ENCODE measurements at regions not wholly inside any gene's neighbourhood (a gene's known extent, or its start where the extent isn't known, plus 50 kb on each side); places are given as distances from the start of the nearest gene placed in this dataset.

DNA sequence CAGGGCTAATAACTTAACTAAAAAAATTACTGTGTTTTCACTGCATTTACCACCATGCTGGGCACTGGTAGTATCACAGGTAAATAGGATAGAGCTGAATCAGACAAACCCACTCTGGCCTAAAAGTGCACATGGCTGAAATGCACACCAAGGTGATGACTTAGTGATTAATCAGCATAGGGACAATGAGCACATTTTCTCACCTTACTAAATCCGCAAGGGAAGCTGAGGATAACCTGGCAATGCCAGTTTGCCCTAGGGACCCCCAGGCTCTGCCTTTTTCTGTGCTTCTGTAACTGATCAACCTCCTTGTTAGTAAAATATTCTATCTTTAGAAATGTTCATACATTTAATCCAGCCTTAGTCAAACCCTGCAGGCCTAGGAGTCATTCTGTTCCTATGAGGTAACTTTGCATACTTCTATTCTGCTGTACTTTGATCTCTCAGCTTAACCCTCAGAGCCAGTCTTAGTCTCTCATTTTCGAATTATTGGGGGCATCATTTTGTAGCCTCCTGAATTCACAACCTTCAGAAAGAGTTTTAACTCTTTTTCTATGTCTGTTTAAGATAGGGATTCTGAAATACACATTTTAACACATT lies 562.9 kb upstream of the KCNMB2 start:
- no peak overlapping the region for H2AFZ ChIP-seq (ENCODE audit: low read length)

More for the DNA sequence above, 562.9 kb upstream of the KCNMB2 start:
- WGBS (ENCODE audit: low lambda C conversion rate), result 27% methylated on average over 2 of the region's 2 CpGs
- H3K27ac ChIP-seq (ENCODE audit: extremely low read length, insufficient read depth, low read length), result no peak overlapping the region
- no peak overlapping the region for H3K4me2 ChIP-seq (ENCODE audit: low read depth, low read length)
- BruUV-seq (replicated peaks), result no TSS peak
- in situ Hi-C loops (cut with HindIII; ENCODE audit: extremely low pct_ligation_motif_present, low pct_unique_long_range_greater_than_20kb) (no loop called here), intact Hi-C loops (cut with micrococcal nuclease; ENCODE audit: unreplicated experiment) (no loop called here)
- peak; percentile 53; the same call in 2 of the 3 replicates for ATAC-seq
- H3K4me1 ChIP-seq (ENCODE audit: insufficient read depth, low read length), result no peaks in the 10 kb centered on the region
- H4K20me1 ChIP-seq (ENCODE audit: insufficient read depth, low read length), result no peaks in the 10 kb centered on the region
- POLR2A ChIA-PET, result no interaction called here
- H3K79me2 ChIP-seq (ENCODE audit: insufficient read depth, low read length), result no peaks in the 10 kb centered on the region
- CTCF ChIA-PET (ENCODE audit: low intra/inter-chr PET ratio, low total read pairs), result no interaction called here
- H3K36me3 ChIP-seq (replicated peaks in 1 of 2; ENCODE audit: control insufficient read depth in 1 of 2, insufficient read depth in 2 of 2, low read length in 2 of 2), result no peaks in the 10 kb centered on the region
- H3K27me3 ChIP-seq (ENCODE audit: control insufficient read depth in 1 of 2, insufficient read depth in 2 of 2, low read length in 2 of 2), result no peaks in the 10 kb centered on the region; a peak in 1 of 5 replicates
- no peaks in the 10 kb centered on the region for H3K9me3 ChIP-seq (ENCODE audit: low read length)
- no peak for FAIRE-seq
- DNase-seq (ENCODE audit: low spot score), result no peak
- H3K9ac ChIP-seq (ENCODE audit: insufficient read depth, low read depth, low read length), result no peak overlapping the region
- no peak overlapping the region for H3K4me3 ChIP-seq (replicated peaks in 1 of 3; ENCODE audit: insufficient read depth in 1 of 3, low read depth in 2 of 3, low read length in 3 of 3)
- no peak for TF ChIP-seq REPIN1 (CRISPR knock-in tag; IDR thresholded peaks at IDR 0.05; ENCODE audit: borderline replicate concordance, low read depth)
- TF ChIP-seq MTF1 (CRISPR knock-in tag; IDR thresholded peaks at IDR 0.05), result no peak
- TF ChIP-seq, protein P1, sequence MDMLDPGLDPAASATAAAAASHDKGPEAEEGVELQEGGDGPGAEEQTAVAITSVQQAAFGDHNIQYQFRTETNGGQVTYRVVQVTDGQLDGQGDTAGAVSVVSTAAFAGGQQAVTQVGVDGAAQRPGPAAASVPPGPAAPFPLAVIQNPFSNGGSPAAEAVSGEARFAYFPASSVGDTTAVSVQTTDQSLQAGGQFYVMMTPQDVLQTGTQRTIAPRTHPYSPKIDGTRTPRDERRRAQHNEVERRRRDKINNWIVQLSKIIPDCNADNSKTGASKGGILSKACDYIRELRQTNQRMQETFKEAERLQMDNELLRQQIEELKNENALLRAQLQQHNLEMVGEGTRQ (IDR thresholded peaks at IDR 0.05; ENCODE audit: low read depth, low read length), result no peak
- TF ChIP-seq, protein P1 (CRISPR knock-in tag; IDR thresholded peaks at IDR 0.05; ENCODE audit: borderline replicate concordance), result no peak
- TF ChIP-seq ZNF335 (CRISPR knock-in tag; IDR thresholded peaks at IDR 0.05), result no peak
- TF ChIP-seq CEBPB (IDR thresholded peaks at IDR 0.05; ENCODE audit: borderline replicate concordance, low read depth, low read length), result no peak
- TF ChIP-seq, protein P2, sequence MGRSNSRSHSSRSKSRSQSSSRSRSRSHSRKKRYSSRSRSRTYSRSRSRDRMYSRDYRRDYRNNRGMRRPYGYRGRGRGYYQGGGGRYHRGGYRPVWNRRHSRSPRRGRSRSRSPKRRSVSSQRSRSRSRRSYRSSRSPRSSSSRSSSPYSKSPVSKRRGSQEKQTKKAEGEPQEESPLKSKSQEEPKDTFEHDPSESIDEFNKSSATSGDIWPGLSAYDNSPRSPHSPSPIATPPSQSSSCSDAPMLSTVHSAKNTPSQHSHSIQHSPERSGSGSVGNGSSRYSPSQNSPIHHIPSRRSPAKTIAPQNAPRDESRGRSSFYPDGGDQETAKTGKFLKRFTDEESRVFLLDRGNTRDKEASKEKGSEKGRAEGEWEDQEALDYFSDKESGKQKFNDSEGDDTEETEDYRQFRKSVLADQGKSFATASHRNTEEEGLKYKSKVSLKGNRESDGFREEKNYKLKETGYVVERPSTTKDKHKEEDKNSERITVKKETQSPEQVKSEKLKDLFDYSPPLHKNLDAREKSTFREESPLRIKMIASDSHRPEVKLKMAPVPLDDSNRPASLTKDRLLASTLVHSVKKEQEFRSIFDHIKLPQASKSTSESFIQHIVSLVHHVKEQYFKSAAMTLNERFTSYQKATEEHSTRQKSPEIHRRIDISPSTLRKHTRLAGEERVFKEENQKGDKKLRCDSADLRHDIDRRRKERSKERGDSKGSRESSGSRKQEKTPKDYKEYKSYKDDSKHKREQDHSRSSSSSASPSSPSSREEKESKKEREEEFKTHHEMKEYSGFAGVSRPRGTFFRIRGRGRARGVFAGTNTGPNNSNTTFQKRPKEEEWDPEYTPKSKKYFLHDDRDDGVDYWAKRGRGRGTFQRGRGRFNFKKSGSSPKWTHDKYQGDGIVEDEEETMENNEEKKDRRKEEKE (IDR thresholded peaks at IDR 0.05), result no peak
- no peak for TF ChIP-seq ZNF124 (CRISPR knock-in tag; IDR thresholded peaks at IDR 0.05)
- no peak for TF ChIP-seq PHF20 (CRISPR knock-in tag; IDR thresholded peaks at IDR 0.05)
- no peak for TF ChIP-seq ZBTB20 (CRISPR knock-in tag; IDR thresholded peaks at IDR 0.05; ENCODE audit: borderline replicate concordance, low read depth)
- TF ChIP-seq ZNF354B (CRISPR knock-in tag; IDR thresholded peaks at IDR 0.05), result no peak
- TF ChIP-seq ZNF101 (CRISPR knock-in tag; IDR thresholded peaks at IDR 0.05; ENCODE audit: borderline replicate concordance, low read depth), result no peak
- TF ChIP-seq, protein P3, sequence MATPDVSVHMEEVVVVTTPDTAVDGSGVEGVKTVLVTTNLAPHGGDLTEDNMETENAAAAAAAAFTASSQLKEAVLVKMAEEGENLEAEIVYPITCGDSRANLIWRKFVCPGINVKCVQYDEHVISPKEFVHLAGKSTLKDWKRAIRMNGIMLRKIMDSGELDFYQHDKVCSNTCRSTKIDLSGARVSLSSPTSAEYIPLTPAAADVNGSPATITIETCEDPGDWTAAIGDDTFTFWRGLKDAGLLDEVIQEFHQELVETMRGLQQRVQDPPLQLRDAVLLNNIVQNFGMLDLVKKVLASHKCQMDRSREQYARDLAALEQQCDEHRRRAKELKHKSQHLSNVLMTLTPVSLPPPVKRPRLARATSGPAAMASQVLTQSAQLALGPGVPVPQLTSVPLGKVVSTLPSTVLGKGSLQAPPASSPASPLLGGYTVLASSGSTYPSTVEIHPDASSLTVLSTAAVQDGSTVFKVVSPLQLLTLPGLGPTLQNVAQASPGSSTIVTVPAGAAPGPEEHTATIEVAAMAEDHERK (CRISPR knock-in tag; IDR thresholded peaks at IDR 0.05; ENCODE audit: low read depth), result no peak
- no peak for TF ChIP-seq SRSF4 (IDR thresholded peaks at IDR 0.05; ENCODE audit: low read depth, low read length, poor library complexity, severe bottlenecking)
- TF ChIP-seq ZFAT (CRISPR knock-in tag; conservative IDR thresholded peaks at IDR 0.05), result no peak
- TF ChIP-seq ZNF460 (CRISPR knock-in tag; IDR thresholded peaks at IDR 0.05; ENCODE audit: borderline replicate concordance), result no peak
- TF ChIP-seq SMARCC2 (IDR thresholded peaks at IDR 0.05), result no peak
